A549 (cell line): ENCODE measurements at regions not wholly inside any gene's neighbourhood (a gene's known extent, or its start where the extent isn't known, plus 50 kb on each side); places are given as distances from the start of the nearest gene placed in this dataset.

Experiments
- ATAC-seq, 2 experiments: fragments of 200-7000 bp in 1 of 2; fragments of >200 bp in 1 of 2; cut with Nextera tagmentation in 1 of 2; cut with Tn5 transposase in 1 of 2; 3 replicates each; pipeline versions ENCODE4 v1.8.0 to v1.9.1; 2018 to 2020; ENCODE audit warnings: mild to moderate bottlenecking in 1 of 2, moderate library complexity in 1 of 2
- CTCF ChIA-PET: fragments of 300-600 bp; sonication (Branson Sonifier 250); formaldehyde crosslinking; extraction: SDS; loops from one replicate; lab custom pipeline; 2021; ENCODE audit warnings: antibody characterized with exemption, inconsistent platforms; lab: Yijun Ruan, JAX
- POLR2A ChIA-PET: fragments of 350-600 bp; formaldehyde crosslinking; extraction: SDS; loops from one replicate; lab custom pipeline; 2021; ENCODE audit warnings: antibody characterized with exemption, inconsistent platforms; lab: Yijun Ruan, JAX
- DNase-seq, 2 experiments: peaks; one replicate each; pipeline versions ENCODE4 v3.0.0 to v3.0.0-alpha.2; 2011 to 2016; ENCODE audit warnings: low read depth in 1 of 2, low spot score in 1 of 2
- FAIRE-seq: peaks from 2 replicates; lab custom pipeline; 2011; peaks lifted over from hg19 to GRCh38; lab: Jason Lieb, UNC
- H3K27ac ChIP-seq, 2 experiments: fragments of >200 bp; sonication (Bioruptor Twin); formaldehyde crosslinking; 3 replicates each; pipeline ENCODE4 v1.5.1; 2016 to 2017
- H3K4me1 ChIP-seq: fragments of >200 bp; sonication (Bioruptor Twin); formaldehyde crosslinking; 3 replicates; pipeline ENCODE4 v1.6.1; 2016
- H3K4me2 ChIP-seq: fragments of >200 bp; sonication (Bioruptor Twin); formaldehyde crosslinking; 3 replicates; pipeline ENCODE4 v1.6.1; 2016
- H3K4me3 ChIP-seq: fragments of >200 bp; sonication (Bioruptor Twin); formaldehyde crosslinking; 3 replicates; pipeline ENCODE4 v1.5.1; 2016
- H3K9me3 ChIP-seq: fragments of >200 bp; sonication (Bioruptor Twin); formaldehyde crosslinking; 3 replicates; pipeline ENCODE4 v1.6.1; 2016
- BHLHE40 ChIP-seq: IDR thresholded peaks from 2 replicates; pipeline ENCODE4 v1.6.1; 2012; ENCODE audit warnings: low read depth, low read length, inconsistent platforms
- CBX2 ChIP-seq: fragments of 200-600 bp; sonication (generic); IDR thresholded peaks from 2 replicates; pipeline ENCODE4 v1.6.1; 2016; ENCODE audit warnings: low read depth, mild to moderate bottlenecking, borderline replicate concordance
- CBX8 ChIP-seq: fragments of 200-600 bp; sonication (generic); IDR thresholded peaks from 2 replicates; pipeline ENCODE4 v1.6.1; 2016
- CHD2 ChIP-seq: fragments of 150-350 bp; IDR thresholded peaks from 2 replicates; pipeline ENCODE4 v1.6.1; 2014; ENCODE audit warnings: low read length; ENCODE audit not compliant: partially characterized antibody
- CHD4 ChIP-seq: fragments of 200-600 bp; sonication (generic); IDR thresholded peaks from 2 replicates; pipeline ENCODE4 v1.6.1; 2016; ENCODE audit warnings: antibody characterized with exemption, mild to moderate bottlenecking, borderline replicate concordance
- E2F6 ChIP-seq: IDR thresholded peaks from 2 replicates; pipeline ENCODE4 v1.6.1; 2012; ENCODE audit warnings: low read depth, borderline replicate concordance
- EHMT2 ChIP-seq: fragments of 200-600 bp; sonication (generic); IDR thresholded peaks from 2 replicates; pipeline ENCODE4 v1.6.1; 2016; ENCODE audit warnings: antibody characterized with exemption, low read depth, mild to moderate bottlenecking, moderate library complexity
- ESRRA ChIP-seq: fragments of 150-350 bp; IDR thresholded peaks from 2 replicates; pipeline ENCODE4 v1.6.1; 2014; ENCODE audit warnings: mild to moderate bottlenecking, low read length, borderline replicate concordance
- FOSB ChIP-seq: fragments of 250-450 bp; sonication (Bioruptor Pico); IDR thresholded peaks from 2 replicates; pipeline ENCODE4 v1.5.0; 2020; ENCODE audit warnings: mild to moderate bottlenecking, moderate library complexity
- FOSL2 ChIP-seq, 2 experiments: fragments of 450-650 bp in 1 of 2; fragments of >200 bp in 1 of 2; sonication (Bioruptor Twin) in 1 of 2; formaldehyde crosslinking; IDR thresholded peaks; 2 replicates each; pipeline versions ENCODE4 v1.5.0 to v1.6.1; 2016 to 2020; ENCODE audit warnings: mild to moderate bottlenecking in 1 of 2, moderate library complexity in 1 of 2
- GATA3 ChIP-seq: IDR thresholded peaks from 2 replicates; pipeline ENCODE4 v1.6.1; 2012; ENCODE audit warnings: borderline replicate concordance
- HDAC2 ChIP-seq: fragments of 200-600 bp; sonication (generic); IDR thresholded peaks from 2 replicates; pipeline ENCODE4 v1.6.1; 2016
- HES2 ChIP-seq: fragments of >200 bp; sonication (Bioruptor Twin); formaldehyde crosslinking; IDR thresholded peaks from 2 replicates; pipeline ENCODE4 v1.6.1; 2016
- HEYL ChIP-seq: fragments of 250-450 bp; sonication (Bioruptor Pico); IDR thresholded peaks from 2 replicates; pipeline ENCODE4 v1.8.0; 2021; ENCODE audit warnings: mild to moderate bottlenecking, moderate library complexity
- HMGXB4 ChIP-seq: fragments of 250-450 bp; sonication (Bioruptor Pico); IDR thresholded peaks from 2 replicates; pipeline ENCODE4 v1.5.0; 2021; ENCODE audit warnings: mild to moderate bottlenecking, moderate library complexity, borderline replicate concordance
- JUN ChIP-seq, 2 experiments: fragments of >200 bp; sonication (Bioruptor Twin); formaldehyde crosslinking; IDR thresholded peaks; 2 replicates in 1 of 2; 3 replicates in 1 of 2; pipeline ENCODE4 v1.6.1; 2016 to 2017
- KDM1A ChIP-seq: fragments of 200-600 bp; sonication (generic); IDR thresholded peaks from 2 replicates; pipeline ENCODE4 v1.6.1; 2016; ENCODE audit warnings: low read depth, mild to moderate bottlenecking
- KDM5A ChIP-seq: fragments of 200-600 bp; sonication (generic); IDR thresholded peaks from 2 replicates; pipeline ENCODE4 v1.6.1; 2016; ENCODE audit warnings: antibody characterized with exemption, mild to moderate bottlenecking
- MAFK ChIP-seq: fragments of 450-650 bp; IDR thresholded peaks from 2 replicates; pipeline ENCODE4 v1.6.1; 2014; ENCODE audit not compliant: partially characterized antibody
- MAZ ChIP-seq: fragments of 150-350 bp; IDR thresholded peaks from 2 replicates; pipeline ENCODE4 v1.6.1; 2014; ENCODE audit warnings: antibody characterized with exemption, low read depth, low read length, borderline replicate concordance
- NFE2L2 ChIP-seq: fragments of 150-350 bp; conservative IDR thresholded peaks from 2 replicates; pipeline ENCODE4 v1.6.1; 2014; ENCODE audit warnings: low read length
- NR3C1 ChIP-seq: fragments of >200 bp; sonication (Bioruptor Twin); formaldehyde crosslinking; IDR thresholded peaks from 3 replicates; pipeline ENCODE4 v1.6.1; 2017
- POLR2AphosphoS2 ChIP-seq: conservative IDR thresholded peaks from 2 replicates; pipeline ENCODE4 v1.6.1; 2012; ENCODE audit warnings: low read length, improper control_type of control experiment, inconsistent platforms
- RNF2 ChIP-seq: fragments of 200-600 bp; sonication (generic); IDR thresholded peaks from 2 replicates; pipeline ENCODE4 v1.6.1; 2016; ENCODE audit warnings: low read depth, mild to moderate bottlenecking, antibody characterized with exemption, moderate library complexity, borderline replicate concordance
- SMC3 ChIP-seq: fragments of >200 bp; sonication (Bioruptor Twin); formaldehyde crosslinking; IDR thresholded peaks from 3 replicates; pipeline ENCODE4 v1.6.1; 2018; ENCODE audit warnings: inconsistent platforms
- SREBF2 ChIP-seq: fragments of 450-650 bp; IDR thresholded peaks from 2 replicates; pipeline ENCODE4 v1.6.1; 2014; ENCODE audit warnings: mild to moderate bottlenecking, moderate library complexity
- TP53 ChIP-seq: fragments of 250-450 bp; sonication (Bioruptor Pico); IDR thresholded peaks from 2 replicates; pipeline ENCODE4 v1.5.0; 2021; ENCODE audit warnings: mild to moderate bottlenecking, moderate library complexity
- WGBS: methylation state at CpG from one replicate; pipeline ENCODE4 v1.1.6; 2017; ENCODE audit errors: missing lambda C conversion rate; 5-methylcytosine and 5-hydroxymethylcytosine counted together
- TF ChIP-seq, protein P1 (sequence below): IDR thresholded peaks from 2 replicates; pipeline ENCODE4 v1.6.1; 2012

DNA sequence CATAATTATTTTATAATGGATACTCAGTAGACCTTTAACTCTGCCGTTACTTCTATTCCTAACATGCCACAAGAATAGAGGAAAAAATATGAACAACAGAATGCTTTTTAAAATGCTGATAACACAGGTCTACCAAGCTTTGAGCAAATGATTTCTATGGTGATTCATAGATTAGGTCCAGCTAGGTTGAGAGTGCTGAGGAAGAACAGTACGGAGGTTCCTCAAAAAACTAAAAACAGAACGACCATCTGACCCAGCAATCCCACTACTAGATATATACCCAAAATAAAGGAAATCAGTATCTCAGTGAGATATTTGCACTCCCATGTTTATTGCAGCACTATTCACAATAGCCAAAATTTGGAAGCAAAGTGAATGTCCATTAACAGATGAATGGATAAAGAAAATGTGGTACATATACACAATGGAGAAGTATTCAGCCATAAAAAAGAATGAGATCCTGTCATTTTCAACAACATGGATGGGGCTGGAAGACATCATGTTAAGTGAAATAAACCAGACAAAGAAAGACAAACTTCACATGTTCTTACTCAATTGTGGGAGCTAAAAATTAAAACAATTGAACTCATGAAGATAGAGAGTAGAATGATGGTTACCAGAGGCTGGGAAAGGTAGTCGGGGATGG is 111.6 kb upstream of the SERTAD2 start:
- Histone ChIP-seq H3K4me1 (peaks cover 26% of the 10 kb centered on the region), H3K27ac (no peak overlapping the region), H3K4me3 (no peak overlapping the region), H3K9me3 (no peaks in the 10 kb centered on the region)
- no peak for FAIRE-seq
- POLR2A ChIA-PET = interaction anchor here (1.4 kb wide), 1 partner anchor 111 kb away, joined by 3 read pairs; the partner anchor contains the start of gene SERTAD2
- 90% methylated on average over 4 of the region's 4 CpGs for WGBS
- no peak for DNase-seq
- CTCF ChIA-PET = interaction anchor here (1.0 to 1.5 kb wide), 3 partner anchors 10 to 153 kb away, joined by 3 read pairs; no protein-coding TSS in a partner anchor
- no peak for ATAC-seq
- TF ChIP-seq RNF2 (no peak), CHD2 (no peak), GATA3 (no peak), HMGXB4 (CRISPR knock-in tag) (no peak), CBX2 (no peak), MAZ (no peak)
- TF ChIP-seq, all 56 proteins: peak for 0
- no peak overlapping the region for H3K4me2 ChIP-seq

DNA sequence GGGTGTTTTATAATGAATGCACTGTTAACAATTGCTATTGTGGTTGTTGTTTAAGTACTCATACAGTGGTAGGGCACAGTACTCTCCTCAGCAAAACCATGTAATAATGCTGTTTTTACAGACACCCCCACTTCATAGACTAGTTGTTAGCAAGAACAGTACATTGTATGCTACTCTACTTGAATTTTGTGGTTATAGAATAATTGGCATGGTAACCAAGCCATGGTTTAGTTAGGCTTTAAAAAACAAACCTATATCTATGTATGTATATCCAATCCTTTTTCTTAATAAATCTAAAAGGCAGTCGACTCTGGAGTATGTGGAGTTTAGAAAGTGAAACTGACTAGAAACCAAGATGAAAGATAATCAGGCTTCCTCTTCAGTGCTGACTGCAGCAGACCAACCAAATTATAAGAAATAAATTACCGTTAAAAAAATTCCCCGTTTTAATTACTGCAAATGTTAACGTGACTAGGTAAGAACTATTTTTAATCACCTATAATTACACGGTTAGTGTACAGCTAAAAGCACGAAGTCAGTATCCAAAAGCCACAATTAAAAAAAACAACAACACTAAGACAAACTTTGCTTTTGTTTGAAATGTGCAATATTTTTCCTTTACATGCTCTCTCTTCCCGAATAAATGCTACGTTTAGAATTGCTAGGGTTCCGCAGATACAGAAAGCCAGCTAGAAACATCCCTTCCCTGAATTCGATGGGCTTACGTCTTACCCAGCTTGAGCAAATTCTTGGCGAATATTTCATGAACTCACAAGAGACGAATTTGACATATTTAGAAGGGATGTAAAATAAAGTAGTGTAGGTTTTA is 113.3 kb upstream of the SERTAD2 start:
- 65% methylated on average over 13 of the region's 13 CpGs for WGBS
- no peak for TF ChIP-seq FOSL2 (IDR thresholded peaks at IDR 0.05)
- TF ChIP-seq FOSL2 (CRISPR knock-in tag; IDR thresholded peaks at IDR 0.05) = no peak
- TF ChIP-seq CBX8 = peak; percentile 96
- H3K4me1 ChIP-seq = peaks cover 32% of the 10 kb centered on the region
- H3K9me3 ChIP-seq = no peaks in the 10 kb centered on the region
- H3K27ac ChIP-seq = peak overlapping the region; percentile 85 to 94; a peak in 5 of 6 replicates
- H3K4me2 ChIP-seq = peak overlapping the region; percentile 80
- DNase-seq = no peak
- ChIA-PET POLR2A (interaction anchor here (1.0 to 3.8 kb wide), 5 partner anchors 16 to 121 kb away, joined by 3 to 38 read pairs (median 8); partner anchors contain the start of gene SERTAD2), CTCF (interaction anchor here (0.7 to 4.1 kb wide), 17 partner anchors 9 to 175 kb away, joined by 3 to 20 read pairs (median 3); no protein-coding TSS in a partner anchor)
- H3K4me3 ChIP-seq = peak overlapping the region; percentile 65
- no peak for ATAC-seq
- no peak for FAIRE-seq

DNA sequence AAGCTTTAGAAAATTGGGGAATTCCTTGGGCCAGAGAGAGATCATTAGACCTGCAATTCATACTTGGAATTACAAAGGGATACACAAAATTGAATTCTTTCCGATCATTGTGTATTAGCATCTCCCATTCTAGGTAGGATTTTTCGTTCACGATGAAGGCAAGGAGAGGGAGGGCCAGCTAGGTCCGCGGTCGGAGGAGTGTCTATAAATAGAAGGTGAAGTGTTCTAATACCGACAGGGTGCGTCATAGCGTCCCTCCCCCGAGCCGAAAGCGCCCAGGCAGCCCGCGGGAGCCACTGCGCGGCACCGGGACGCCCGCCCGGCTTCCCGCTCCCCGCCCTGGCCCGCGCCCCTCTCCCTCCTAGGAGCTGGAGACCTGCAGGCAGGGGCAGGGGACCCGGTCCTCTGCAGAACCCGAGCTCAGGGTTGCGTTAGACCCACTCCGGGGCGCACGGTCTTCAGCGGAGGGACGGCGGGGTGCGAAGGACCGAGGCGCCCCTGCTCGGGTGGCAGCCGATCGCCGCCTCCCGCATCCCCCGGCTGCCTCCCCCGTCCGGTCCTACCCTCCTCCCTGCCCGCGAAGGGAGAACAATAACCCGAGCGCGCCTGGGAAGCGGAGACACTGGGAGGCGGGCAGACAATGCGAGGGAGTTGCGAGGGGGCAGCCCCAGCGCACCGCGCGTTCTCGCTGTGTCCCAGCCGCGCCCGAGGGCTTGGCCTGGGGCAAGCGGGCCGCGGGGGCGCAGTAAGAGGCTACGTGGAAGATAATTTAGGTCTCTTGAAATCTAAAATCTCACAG is 114.2 kb upstream of the SERTAD2 start:
- FAIRE-seq (peak; percentile 63), DNase-seq (peak; percentile 84), ATAC-seq (peak; percentile 93)
- POLR2A ChIA-PET = interaction anchor here (0.8 to 3.8 kb wide), 6 partner anchors 17 to 122 kb away, joined by 3 to 38 read pairs (median 6); partner anchors contain the start of gene SERTAD2
- WGBS = 1% methylated on average over 47 of the region's 66 CpGs
- CTCF ChIA-PET = interaction anchor here (0.7 to 4.1 kb wide), 17 partner anchors 8 to 176 kb away, joined by 3 to 20 read pairs (median 3); no protein-coding TSS in a partner anchor
- peak overlapping the region; percentile 65 for H3K4me3 ChIP-seq
- peaks cover 32% of the 10 kb centered on the region for H3K4me1 ChIP-seq
- H3K4me2 ChIP-seq = peak overlapping the region; percentile 80
- peak overlapping the region; percentile 85 to 94 for H3K27ac ChIP-seq
- H3K9me3 ChIP-seq = no peaks in the 10 kb centered on the region
- TF ChIP-seq KDM1A = no peak
- TF ChIP-seq SREBF2 = no peak
- peak; percentile 20 to 72; a peak in 2 of 5 replicates for TF ChIP-seq JUN (IDR thresholded peaks at IDR 0.05)
- no peak for TF ChIP-seq CHD2
- peak; percentile 53 for TF ChIP-seq SMC3
- no peak for TF ChIP-seq CHD4
- TF ChIP-seq TP53 (CRISPR knock-in tag) = peak; percentile 54; the same call in 1 of the 2 replicates
- TF ChIP-seq NFE2L2 = no peak
- TF ChIP-seq NR3C1 = no peak
- no peak for TF ChIP-seq HES2
- no peak for TF ChIP-seq ESRRA
- TF ChIP-seq CBX2 = no peak
- no peak for TF ChIP-seq HEYL (CRISPR knock-in tag)
- TF ChIP-seq KDM5A = no peak
- TF ChIP-seq BHLHE40 = no peak
- TF ChIP-seq POLR2AphosphoS2 = no peak
- TF ChIP-seq, protein P1, sequence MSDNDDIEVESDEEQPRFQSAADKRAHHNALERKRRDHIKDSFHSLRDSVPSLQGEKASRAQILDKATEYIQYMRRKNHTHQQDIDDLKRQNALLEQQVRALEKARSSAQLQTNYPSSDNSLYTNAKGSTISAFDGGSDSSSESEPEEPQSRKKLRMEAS = peak; percentile 66
- TF ChIP-seq FOSL2 (IDR thresholded peaks at IDR 0.05) = peak; percentile 40; the same call in 1 of the 2 replicates
- TF ChIP-seq FOSL2 (CRISPR knock-in tag; IDR thresholded peaks at IDR 0.05) = peak; percentile 86
- TF ChIP-seq HDAC2 = no peak
- TF ChIP-seq EHMT2 = no peak
- no peak for TF ChIP-seq E2F6
- TF ChIP-seq MAFK = no peak
- no peak for TF ChIP-seq FOSB
